ENCODE measurements at regions not wholly inside any gene's neighbourhood (a gene's known extent, or its start where the extent isn't known, plus 50 kb on each side); places are given as distances from the start of the nearest gene placed in this dataset.
"Not testable (repeated sequence)": the region's sequence is repeated elsewhere in the genome, so short reads cannot be mapped to it uniquely, and the experiment has no call there.

DNA sequence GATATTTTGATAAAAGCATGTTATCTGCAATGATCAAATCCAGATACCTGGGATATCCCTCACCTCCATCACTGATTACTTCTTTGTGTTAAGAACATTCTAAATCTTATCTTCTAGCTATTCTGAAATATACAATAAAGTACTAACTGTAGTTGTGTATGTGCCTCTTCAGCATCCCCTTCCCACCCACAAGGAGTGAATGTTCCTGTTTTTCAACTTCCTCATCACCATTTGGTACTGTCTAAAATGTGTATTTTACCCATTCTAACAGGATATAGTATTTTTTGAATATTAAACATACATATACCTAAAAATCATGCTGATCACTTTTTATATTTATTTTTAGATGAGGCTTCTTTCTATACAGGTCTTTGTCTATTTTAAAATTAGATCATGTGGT, 1252.6 kb downstream of the TMEM121 start:
- no peaks in the 10 kb centered on the region for H3K27me3 ChIP-seq (ENCODE audit: control insufficient read depth in 2 of 2, insufficient read depth in 2 of 2, low read length in 2 of 2)
- H3K9me3 ChIP-seq (ENCODE audit: control insufficient read depth in 2 of 2, low read length in 2 of 2), result no peaks in the 10 kb centered on the region
- no peak overlapping the region for H3K9ac ChIP-seq (ENCODE audit: low read depth in 1 of 2, low read length in 2 of 2)
- no peak overlapping the region for H3K27ac ChIP-seq (ENCODE audit: low read depth in 2 of 2, low read length in 2 of 2)
- H3K36me3 ChIP-seq (ENCODE audit: control insufficient read depth in 2 of 2, insufficient read depth in 2 of 2, low read length in 2 of 2), result no peaks in the 10 kb centered on the region
- H3K4me3 ChIP-seq (ENCODE audit: low read length in 2 of 2), result no peak overlapping the region
- H3K4me1 ChIP-seq (ENCODE audit: control insufficient read depth in 2 of 2, insufficient read depth in 2 of 2, low read length in 2 of 2), result no peaks in the 10 kb centered on the region

DNA sequence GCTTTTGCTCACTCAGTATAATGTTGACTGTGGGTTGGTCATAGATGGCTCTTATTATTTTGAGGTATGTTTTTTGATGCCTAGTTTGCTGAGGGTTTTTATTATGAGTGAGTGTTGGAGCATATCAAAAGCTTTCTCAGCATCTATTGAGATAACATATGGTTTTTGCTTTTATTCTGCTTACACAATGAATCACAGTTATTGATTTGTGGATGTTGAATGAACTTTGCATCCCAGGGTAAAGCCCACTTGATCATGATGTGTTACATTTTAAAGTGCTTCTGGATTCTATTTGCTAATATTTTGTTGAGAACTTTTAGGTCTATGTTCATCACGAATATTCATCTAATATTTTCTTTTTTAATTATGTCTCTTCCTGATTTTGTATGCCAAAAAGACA, 1260.3 kb downstream of the TMEM121 start:
- Histone ChIP-seq H3K27ac (ENCODE audit: low read depth in 2 of 2, low read length in 2 of 2) (no peak overlapping the region), H3K4me3 (ENCODE audit: low read length in 2 of 2) (no peak overlapping the region), H3K9me3 (ENCODE audit: control insufficient read depth in 2 of 2, low read length in 2 of 2) (no peaks in the 10 kb centered on the region), H3K4me1 (ENCODE audit: control insufficient read depth in 2 of 2, insufficient read depth in 2 of 2, low read length in 2 of 2) (no peaks in the 10 kb centered on the region), H3K9ac (ENCODE audit: low read depth in 1 of 2, low read length in 2 of 2) (no peak overlapping the region), H3K27me3 (ENCODE audit: control insufficient read depth in 2 of 2, insufficient read depth in 2 of 2, low read length in 2 of 2) (no peaks in the 10 kb centered on the region), H3K36me3 (ENCODE audit: control insufficient read depth in 2 of 2, insufficient read depth in 2 of 2, low read length in 2 of 2) (no peaks in the 10 kb centered on the region)

GRCh38 chr14:106787626-106788025, 1261.2 kb downstream of the TMEM121 start:
- no peaks in the 10 kb centered on the region for H3K9me3 ChIP-seq (ENCODE audit: control insufficient read depth in 2 of 2, low read length in 2 of 2)
- H3K36me3 ChIP-seq (ENCODE audit: control insufficient read depth in 2 of 2, insufficient read depth in 2 of 2, low read length in 2 of 2), result no peaks in the 10 kb centered on the region
- no peak overlapping the region for H3K4me3 ChIP-seq (ENCODE audit: low read length in 2 of 2)
- H3K27ac ChIP-seq (ENCODE audit: low read depth in 2 of 2, low read length in 2 of 2), result no peak overlapping the region
- H3K4me1 ChIP-seq (ENCODE audit: control insufficient read depth in 2 of 2, insufficient read depth in 2 of 2, low read length in 2 of 2), result no peaks in the 10 kb centered on the region
- H3K9ac ChIP-seq (ENCODE audit: low read depth in 1 of 2, low read length in 2 of 2), result no peak overlapping the region
- no peaks in the 10 kb centered on the region for H3K27me3 ChIP-seq (ENCODE audit: control insufficient read depth in 2 of 2, insufficient read depth in 2 of 2, low read length in 2 of 2)

- H3K4me1 ChIP-seq (ENCODE audit: control insufficient read depth in 2 of 2, insufficient read depth in 2 of 2, low read length in 2 of 2), result no peaks in the 10 kb centered on the region
- no peak overlapping the region for H3K27ac ChIP-seq (ENCODE audit: low read depth in 2 of 2, low read length in 2 of 2)
- H3K27me3 ChIP-seq (ENCODE audit: control insufficient read depth in 2 of 2, insufficient read depth in 2 of 2, low read length in 2 of 2), result no peaks in the 10 kb centered on the region
- no peak overlapping the region for H3K4me3 ChIP-seq (ENCODE audit: low read length in 2 of 2)
- H3K9me3 ChIP-seq (ENCODE audit: control insufficient read depth in 2 of 2, low read length in 2 of 2), result no peaks in the 10 kb centered on the region
- no peak overlapping the region for H3K9ac ChIP-seq (ENCODE audit: low read depth in 1 of 2, low read length in 2 of 2)
- H3K36me3 ChIP-seq (ENCODE audit: control insufficient read depth in 2 of 2, insufficient read depth in 2 of 2, low read length in 2 of 2), result no peaks in the 10 kb centered on the region
Observed at GRCh38 chr14:106788534-106788933, 1262.2 kb downstream of the TMEM121 start.

GRCh38 chr14:106789318-106789717, 1262.9 kb downstream of the TMEM121 start:
- Histone ChIP-seq H3K27me3 (ENCODE audit: control insufficient read depth in 2 of 2, insufficient read depth in 2 of 2, low read length in 2 of 2) (no peaks in the 10 kb centered on the region), H3K4me3 (ENCODE audit: low read length in 2 of 2) (no peak overlapping the region), H3K36me3 (ENCODE audit: control insufficient read depth in 2 of 2, insufficient read depth in 2 of 2, low read length in 2 of 2) (no peaks in the 10 kb centered on the region), H3K9ac (ENCODE audit: low read depth in 1 of 2, low read length in 2 of 2) (no peak overlapping the region), H3K9me3 (ENCODE audit: control insufficient read depth in 2 of 2, low read length in 2 of 2) (no peaks in the 10 kb centered on the region), H3K4me1 (ENCODE audit: control insufficient read depth in 2 of 2, insufficient read depth in 2 of 2, low read length in 2 of 2) (no peaks in the 10 kb centered on the region), H3K27ac (ENCODE audit: low read depth in 2 of 2, low read length in 2 of 2) (no peak overlapping the region)

DNA sequence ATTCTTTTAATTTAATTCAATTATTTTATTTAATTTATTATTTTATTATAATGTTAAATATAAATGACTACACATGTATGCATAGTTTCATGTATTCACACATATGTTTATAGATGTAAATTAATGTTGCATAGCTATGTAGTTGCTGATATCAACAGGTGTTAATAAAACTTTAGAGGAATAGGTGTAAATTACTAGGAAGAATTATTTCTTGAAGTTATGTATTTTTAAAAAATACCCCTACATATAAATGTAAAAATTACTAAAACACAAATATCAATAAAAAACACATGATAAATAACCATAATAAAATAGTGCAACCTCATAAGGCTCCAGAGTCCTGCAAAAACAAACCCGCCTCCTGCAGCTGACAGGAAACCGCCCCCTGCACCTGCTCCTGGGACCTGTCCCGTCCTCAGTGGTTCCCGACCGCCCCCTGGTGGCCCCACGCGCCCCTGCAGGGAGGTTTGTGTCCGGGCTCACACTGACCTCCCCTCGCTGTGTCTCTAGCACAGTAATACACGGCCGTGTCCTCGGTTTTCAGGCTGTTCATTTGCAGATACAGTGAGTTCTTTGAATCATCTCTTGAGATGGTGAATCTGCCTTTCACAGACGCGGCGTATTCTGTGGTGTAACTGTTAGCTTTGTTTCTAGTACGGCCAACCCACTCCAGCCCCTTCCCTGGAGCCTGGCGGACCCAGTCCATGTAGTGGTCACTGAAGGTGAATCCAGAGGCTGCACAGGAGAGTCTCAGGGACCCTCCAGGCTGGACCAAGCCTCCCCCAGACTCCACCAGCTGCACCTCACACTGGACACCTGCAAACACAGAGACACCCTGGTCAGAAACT, 1264.0 kb downstream of the TMEM121 start:
- Histone ChIP-seq H3K4me3 (ENCODE audit: low read length in 2 of 2) (no peak overlapping the region), H3K4me1 (ENCODE audit: control insufficient read depth in 2 of 2, insufficient read depth in 2 of 2, low read length in 2 of 2) (no peaks in the 10 kb centered on the region), H3K9me3 (ENCODE audit: control insufficient read depth in 2 of 2, low read length in 2 of 2) (no peaks in the 10 kb centered on the region), H3K27ac (ENCODE audit: low read depth in 2 of 2, low read length in 2 of 2) (no peak overlapping the region), H3K36me3 (ENCODE audit: control insufficient read depth in 2 of 2, insufficient read depth in 2 of 2, low read length in 2 of 2) (no peaks in the 10 kb centered on the region), H3K9ac (ENCODE audit: low read depth in 1 of 2, low read length in 2 of 2) (peak overlapping the region in 1 of 2 donors; percentile 26), H3K27me3 (ENCODE audit: control insufficient read depth in 2 of 2, insufficient read depth in 2 of 2, low read length in 2 of 2) (no peaks in the 10 kb centered on the region)

DNA sequence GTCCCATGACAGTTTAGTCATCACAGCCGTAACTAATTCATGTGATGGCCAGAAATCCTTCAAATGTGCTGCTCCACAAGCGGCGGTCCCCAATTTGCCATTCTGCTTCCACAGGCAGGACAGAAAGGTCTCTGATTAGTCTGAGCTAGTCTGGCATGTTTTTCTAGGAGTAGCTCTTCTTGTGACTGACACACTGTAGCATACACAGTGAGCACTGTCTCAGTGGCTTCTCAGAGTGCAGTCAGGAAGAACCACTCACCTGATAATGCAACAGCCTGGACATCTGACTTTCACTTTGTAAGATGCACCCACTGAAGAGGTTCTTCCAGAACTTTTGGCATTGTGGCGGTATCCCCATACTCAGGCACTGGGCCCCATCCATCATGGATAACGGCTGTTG, 1266.2 kb downstream of the TMEM121 start:
- no peaks in the 10 kb centered on the region for H3K27me3 ChIP-seq (ENCODE audit: control insufficient read depth in 2 of 2, insufficient read depth in 2 of 2, low read length in 2 of 2)
- H3K4me3 ChIP-seq (ENCODE audit: low read length in 2 of 2), result no peak overlapping the region
- H3K9me3 ChIP-seq (ENCODE audit: control insufficient read depth in 2 of 2, low read length in 2 of 2), result no peaks in the 10 kb centered on the region
- H3K36me3 ChIP-seq (ENCODE audit: control insufficient read depth in 2 of 2, insufficient read depth in 2 of 2, low read length in 2 of 2), result no peaks in the 10 kb centered on the region
- no peak overlapping the region for H3K27ac ChIP-seq (ENCODE audit: low read depth in 2 of 2, low read length in 2 of 2)
- H3K9ac ChIP-seq (ENCODE audit: low read depth in 1 of 2, low read length in 2 of 2), result no peak overlapping the region
- no peaks in the 10 kb centered on the region for H3K4me1 ChIP-seq (ENCODE audit: control insufficient read depth in 2 of 2, insufficient read depth in 2 of 2, low read length in 2 of 2)

GRCh38 chr14:106798166-106798565, 1271.8 kb downstream of the TMEM121 start:
- H3K9ac ChIP-seq (ENCODE audit: low read depth in 1 of 2, low read length in 2 of 2); H3K4me1 ChIP-seq (ENCODE audit: control insufficient read depth in 2 of 2, insufficient read depth in 2 of 2, low read length in 2 of 2); H3K36me3 ChIP-seq (ENCODE audit: control insufficient read depth in 2 of 2, insufficient read depth in 2 of 2, low read length in 2 of 2); H3K4me3 ChIP-seq (ENCODE audit: low read length in 2 of 2); H3K9me3 ChIP-seq (ENCODE audit: control insufficient read depth in 2 of 2, low read length in 2 of 2); H3K27me3 ChIP-seq (ENCODE audit: control insufficient read depth in 2 of 2, insufficient read depth in 2 of 2, low read length in 2 of 2); H3K27ac ChIP-seq (ENCODE audit: low read depth in 2 of 2, low read length in 2 of 2): not testable (repeated sequence)

GRCh38 chr14:106802413-106803364, 1276.3 kb downstream of the TMEM121 start:
- H3K9ac ChIP-seq (ENCODE audit: low read depth in 1 of 2, low read length in 2 of 2), result no peak overlapping the region

DNA sequence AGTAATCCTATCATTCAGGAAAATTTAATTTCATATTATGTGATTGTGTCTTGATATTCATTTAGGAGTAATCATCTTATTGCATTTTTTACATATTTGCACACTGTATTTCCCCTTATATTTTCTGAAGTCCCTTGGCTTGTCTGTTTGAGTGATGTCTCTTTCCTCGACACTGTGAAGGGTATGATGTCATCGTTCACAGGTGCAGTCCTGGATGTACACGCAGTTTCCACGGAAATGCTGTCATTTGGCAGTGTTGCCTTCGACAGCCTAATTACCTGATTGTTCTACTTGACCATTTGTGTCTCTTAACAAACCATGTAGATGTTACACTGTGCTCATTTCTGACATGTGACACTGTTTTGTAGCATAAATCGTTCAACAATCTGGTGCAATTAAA, 1277.0 kb downstream of the TMEM121 start:
- no peak overlapping the region for H3K4me3 ChIP-seq (ENCODE audit: low read length in 2 of 2)
- H3K4me1 ChIP-seq (ENCODE audit: control insufficient read depth in 2 of 2, insufficient read depth in 2 of 2, low read length in 2 of 2), result no peaks in the 10 kb centered on the region
- H3K9me3 ChIP-seq (ENCODE audit: control insufficient read depth in 2 of 2, low read length in 2 of 2), result no peaks in the 10 kb centered on the region
- H3K27me3 ChIP-seq (ENCODE audit: control insufficient read depth in 2 of 2, insufficient read depth in 2 of 2, low read length in 2 of 2), result peaks cover 0 to 3% of the 10 kb centered on the region in 2 donors
- no peak overlapping the region for H3K27ac ChIP-seq (ENCODE audit: low read depth in 2 of 2, low read length in 2 of 2)
- H3K36me3 ChIP-seq (ENCODE audit: control insufficient read depth in 2 of 2, insufficient read depth in 2 of 2, low read length in 2 of 2), result no peaks in the 10 kb centered on the region
- H3K9ac ChIP-seq (ENCODE audit: low read depth in 1 of 2, low read length in 2 of 2), result no peak overlapping the region

More at GRCh38 chr14:106802413-106803364, 1276.3 kb downstream of the TMEM121 start:
- peak overlapping the region in 1 of 2 donors; percentile 46 for H3K4me3 ChIP-seq (ENCODE audit: low read length in 2 of 2)
- no peaks in the 10 kb centered on the region for H3K4me1 ChIP-seq (ENCODE audit: control insufficient read depth in 2 of 2, insufficient read depth in 2 of 2, low read length in 2 of 2)
- no peak overlapping the region for H3K27ac ChIP-seq (ENCODE audit: low read depth in 2 of 2, low read length in 2 of 2)
- peaks cover 0 to 3% of the 10 kb centered on the region in 2 donors for H3K27me3 ChIP-seq (ENCODE audit: control insufficient read depth in 2 of 2, insufficient read depth in 2 of 2, low read length in 2 of 2)
- no peaks in the 10 kb centered on the region for H3K9me3 ChIP-seq (ENCODE audit: control insufficient read depth in 2 of 2, low read length in 2 of 2)
- H3K36me3 ChIP-seq (ENCODE audit: control insufficient read depth in 2 of 2, insufficient read depth in 2 of 2, low read length in 2 of 2), result no peaks in the 10 kb centered on the region
